MM.1S (cell line): ENCODE measurements at regions not wholly inside any gene's neighbourhood (a gene's known extent, or its start where the extent isn't known, plus 50 kb on each side); places are given as distances from the start of the nearest gene placed in this dataset.

Experiments used
- EZH2phosphoT487 ChIP-seq: fragments of 300-600 bp; sonication (generic); IDR thresholded peaks from 2 replicates; pipeline ENCODE4 v1.6.1; 2018; ENCODE audit warnings: antibody characterized with exemption, low read length
- TF ChIP-seq, protein P1 (sequence below): fragments of 300-600 bp; sonication (generic); IDR thresholded peaks from 2 replicates; pipeline ENCODE4 v1.5.1; 2016; ENCODE audit warnings: antibody characterized with exemption, low read length, mixed read lengths

DNA sequence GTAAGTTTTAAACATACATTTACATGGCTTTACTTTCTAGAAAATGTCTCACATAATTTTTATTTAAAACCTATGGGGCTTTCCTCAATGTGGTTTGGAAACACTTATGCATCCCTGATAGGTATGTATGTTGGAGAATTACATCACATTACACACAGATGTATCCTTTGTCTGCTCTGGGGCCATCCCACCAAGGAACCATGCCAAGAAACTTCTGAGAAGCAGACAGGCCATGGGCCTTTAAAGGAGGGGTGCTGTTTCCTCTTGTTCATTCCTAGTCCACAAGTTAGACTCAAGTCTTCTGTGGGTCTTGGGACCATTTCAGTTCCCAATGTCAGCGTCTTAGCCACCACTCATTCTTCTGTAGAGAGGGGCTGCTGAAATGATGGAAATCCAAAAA is 162.0 kb upstream of the SETBP1 start:
- TF ChIP-seq, protein P1, sequence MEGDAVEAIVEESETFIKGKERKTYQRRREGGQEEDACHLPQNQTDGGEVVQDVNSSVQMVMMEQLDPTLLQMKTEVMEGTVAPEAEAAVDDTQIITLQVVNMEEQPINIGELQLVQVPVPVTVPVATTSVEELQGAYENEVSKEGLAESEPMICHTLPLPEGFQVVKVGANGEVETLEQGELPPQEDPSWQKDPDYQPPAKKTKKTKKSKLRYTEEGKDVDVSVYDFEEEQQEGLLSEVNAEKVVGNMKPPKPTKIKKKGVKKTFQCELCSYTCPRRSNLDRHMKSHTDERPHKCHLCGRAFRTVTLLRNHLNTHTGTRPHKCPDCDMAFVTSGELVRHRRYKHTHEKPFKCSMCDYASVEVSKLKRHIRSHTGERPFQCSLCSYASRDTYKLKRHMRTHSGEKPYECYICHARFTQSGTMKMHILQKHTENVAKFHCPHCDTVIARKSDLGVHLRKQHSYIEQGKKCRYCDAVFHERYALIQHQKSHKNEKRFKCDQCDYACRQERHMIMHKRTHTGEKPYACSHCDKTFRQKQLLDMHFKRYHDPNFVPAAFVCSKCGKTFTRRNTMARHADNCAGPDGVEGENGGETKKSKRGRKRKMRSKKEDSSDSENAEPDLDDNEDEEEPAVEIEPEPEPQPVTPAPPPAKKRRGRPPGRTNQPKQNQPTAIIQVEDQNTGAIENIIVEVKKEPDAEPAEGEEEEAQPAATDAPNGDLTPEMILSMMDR: no peak
- no peak for TF ChIP-seq EZH2phosphoT487
